Testis (tissue), 2 donors: ENCODE measurements at regions not wholly inside any gene's neighbourhood (a gene's known extent, or its start where the extent isn't known, plus 50 kb on each side); places are given as distances from the start of the nearest gene placed in this dataset.

Experiments
- POLR2A ChIP-seq: fragments of 450-650 bp; IDR thresholded peaks from one replicate; pipeline ENCODE4 v1.6.1; 2017; ENCODE audit warnings: antibody characterized with exemption, mild to moderate bottlenecking, moderate library complexity
- TF ChIP-seq, protein P1 (sequence below), 3 experiments: fragments of 450-650 bp in 2 of 3; fragments of 200-600 bp in 1 of 3; sonication (generic) in 1 of 3; IDR thresholded peaks; one replicate each; pipeline ENCODE4 v1.5.1; 2016 to 2019; ENCODE audit warnings: antibody characterized with exemption in 3 of 3, mild to moderate bottlenecking in 2 of 3, moderate library complexity in 1 of 3

DNA sequence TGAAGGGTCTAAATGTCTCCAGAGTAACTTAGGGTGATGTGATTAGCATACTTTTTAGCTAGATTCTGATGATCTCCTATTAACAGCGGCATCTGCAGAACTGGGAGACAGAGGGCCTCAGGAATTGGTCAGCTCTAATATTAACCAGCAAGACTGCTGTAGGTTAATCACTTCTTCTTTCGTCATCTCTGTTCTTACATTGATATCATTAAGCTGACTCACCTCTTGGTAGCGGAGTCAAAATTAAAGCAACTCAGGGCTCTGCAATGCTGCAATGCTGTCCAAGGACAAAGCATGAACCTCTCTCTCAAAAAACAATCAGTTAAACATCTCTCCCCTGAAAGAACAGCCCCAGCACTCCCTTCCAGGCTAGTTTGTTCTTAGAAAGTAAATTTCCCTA, 57.5 kb upstream of the TRA2B start:
- TF ChIP-seq, protein P1, sequence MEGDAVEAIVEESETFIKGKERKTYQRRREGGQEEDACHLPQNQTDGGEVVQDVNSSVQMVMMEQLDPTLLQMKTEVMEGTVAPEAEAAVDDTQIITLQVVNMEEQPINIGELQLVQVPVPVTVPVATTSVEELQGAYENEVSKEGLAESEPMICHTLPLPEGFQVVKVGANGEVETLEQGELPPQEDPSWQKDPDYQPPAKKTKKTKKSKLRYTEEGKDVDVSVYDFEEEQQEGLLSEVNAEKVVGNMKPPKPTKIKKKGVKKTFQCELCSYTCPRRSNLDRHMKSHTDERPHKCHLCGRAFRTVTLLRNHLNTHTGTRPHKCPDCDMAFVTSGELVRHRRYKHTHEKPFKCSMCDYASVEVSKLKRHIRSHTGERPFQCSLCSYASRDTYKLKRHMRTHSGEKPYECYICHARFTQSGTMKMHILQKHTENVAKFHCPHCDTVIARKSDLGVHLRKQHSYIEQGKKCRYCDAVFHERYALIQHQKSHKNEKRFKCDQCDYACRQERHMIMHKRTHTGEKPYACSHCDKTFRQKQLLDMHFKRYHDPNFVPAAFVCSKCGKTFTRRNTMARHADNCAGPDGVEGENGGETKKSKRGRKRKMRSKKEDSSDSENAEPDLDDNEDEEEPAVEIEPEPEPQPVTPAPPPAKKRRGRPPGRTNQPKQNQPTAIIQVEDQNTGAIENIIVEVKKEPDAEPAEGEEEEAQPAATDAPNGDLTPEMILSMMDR (IDR thresholded peaks at IDR 0.05) = no peak
- TF ChIP-seq POLR2A = no peak
